RPMI8226 (cell line): ENCODE measurements at regions not wholly inside any gene's neighbourhood (a gene's known extent, or its start where the extent isn't known, plus 50 kb on each side); places are given as distances from the start of the nearest gene placed in this dataset.

ENCODE experiments used
- DNase-seq: peaks from one replicate; pipeline ENCODE4 v3.0.0-alpha.2; 2015

DNA sequence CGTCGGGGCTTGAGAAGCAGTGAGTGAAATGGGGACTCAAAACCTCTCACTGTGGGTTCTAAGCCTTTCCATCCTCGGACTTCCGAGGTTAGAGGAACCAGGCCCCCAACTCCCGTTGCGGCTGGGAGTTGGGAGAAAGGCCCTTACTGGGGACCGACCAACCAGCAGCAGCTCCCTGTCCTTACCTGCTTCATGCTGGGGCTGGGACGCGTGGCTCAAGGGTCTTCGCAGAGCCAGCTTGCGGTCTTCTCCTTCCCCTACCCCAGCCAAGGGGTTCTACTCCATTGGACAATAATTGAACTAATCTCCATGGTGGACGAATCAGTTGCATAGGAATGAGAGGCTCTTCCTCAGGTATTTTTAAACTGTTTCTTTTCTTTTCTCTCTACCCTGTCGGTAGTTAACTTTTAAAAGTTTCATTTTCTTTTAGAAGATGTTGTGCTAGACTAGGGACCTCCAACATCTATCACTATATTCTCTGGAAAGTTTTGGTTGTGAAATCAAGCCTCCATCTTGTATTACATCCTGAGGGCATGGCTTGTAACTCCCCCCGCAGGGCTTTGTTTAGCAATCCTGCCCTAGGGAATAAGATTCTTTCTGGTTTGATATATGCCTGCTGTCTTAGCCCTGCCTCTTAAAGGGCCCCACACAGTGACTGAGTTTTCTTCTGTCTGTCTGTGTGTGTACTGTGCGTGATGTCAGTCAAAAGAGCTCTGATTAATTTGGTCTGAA is 1027.1 kb upstream of the PCDH9 start:
- DNase-seq = no peak

DNA sequence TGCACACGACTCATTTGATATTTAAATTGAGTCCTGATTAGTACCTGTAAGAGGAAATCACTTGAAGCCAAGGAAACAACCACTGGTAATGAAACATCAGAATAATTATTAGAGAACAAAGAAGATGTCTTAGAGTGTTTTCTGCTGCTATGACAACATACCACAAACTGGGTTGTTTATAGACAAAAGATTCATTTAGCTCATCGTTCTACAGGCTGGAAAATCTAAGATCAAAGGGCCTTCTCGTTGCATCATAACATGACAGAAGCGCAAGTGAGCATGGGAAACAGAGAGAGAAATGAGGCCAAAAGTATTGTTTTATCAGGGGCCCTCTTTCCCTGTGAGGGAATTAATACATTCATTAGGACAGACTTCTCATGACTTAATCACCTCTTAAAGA is 1024.0 kb upstream of the PCDH9 start:
- DNase-seq = no peak

DNA sequence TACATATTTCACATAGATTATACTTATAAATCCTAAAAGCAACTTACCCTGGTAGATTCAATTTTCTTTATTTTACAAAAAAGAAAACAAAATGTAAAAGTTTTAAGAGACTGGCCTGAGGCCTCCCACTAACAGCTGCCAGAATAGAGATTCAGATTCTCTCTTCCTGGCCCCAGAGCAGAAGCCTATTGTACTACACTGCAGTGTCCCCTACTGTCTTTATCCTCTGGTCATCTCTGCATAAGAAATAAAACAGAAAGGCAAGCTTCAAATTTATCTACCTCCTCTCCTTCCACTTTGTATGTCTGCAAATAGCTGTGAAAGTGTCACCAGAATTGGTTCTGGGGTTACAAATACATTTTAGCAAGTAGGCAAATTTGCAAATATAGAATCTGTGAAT is 1004.1 kb upstream of the PCDH9 start:
- DNase-seq = no peak

DNA sequence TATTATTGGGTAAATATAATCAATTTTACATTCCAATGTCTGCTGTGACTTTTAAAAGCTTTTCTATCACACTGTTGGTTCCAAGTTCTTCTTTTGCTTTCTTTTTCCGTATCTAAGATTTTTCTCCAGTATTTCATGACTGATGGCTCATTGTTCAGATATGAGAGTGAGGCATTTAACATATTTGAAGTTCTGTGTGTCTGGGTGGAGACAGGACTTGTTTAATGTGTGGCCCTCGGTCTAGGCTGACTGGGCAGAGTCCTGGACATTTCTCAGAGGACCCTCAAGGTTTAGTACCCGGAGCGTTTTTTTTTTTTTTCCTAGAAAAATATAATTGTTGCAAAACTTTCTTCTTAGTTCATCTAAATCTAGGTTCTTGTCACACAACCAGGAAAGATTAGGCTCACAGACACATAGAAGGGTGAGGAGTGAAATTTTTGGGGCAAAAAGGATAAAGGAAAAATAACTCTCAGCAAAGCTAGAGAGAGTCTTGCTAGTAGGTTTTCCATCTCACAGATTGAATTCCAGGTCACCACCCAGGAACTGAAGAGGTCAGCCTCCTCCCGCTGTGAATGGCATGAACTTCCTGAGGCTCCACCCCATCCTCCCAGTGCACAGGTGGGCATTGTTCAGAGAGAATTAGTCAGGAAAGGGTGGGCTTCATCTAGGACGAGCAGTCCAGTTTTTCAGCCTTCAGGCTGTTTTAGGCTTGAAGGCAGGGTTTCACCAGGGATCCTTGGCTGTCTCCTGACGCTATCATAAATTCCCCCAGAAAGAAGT is 1002.4 kb upstream of the PCDH9 start:
- no peak for DNase-seq

DNA sequence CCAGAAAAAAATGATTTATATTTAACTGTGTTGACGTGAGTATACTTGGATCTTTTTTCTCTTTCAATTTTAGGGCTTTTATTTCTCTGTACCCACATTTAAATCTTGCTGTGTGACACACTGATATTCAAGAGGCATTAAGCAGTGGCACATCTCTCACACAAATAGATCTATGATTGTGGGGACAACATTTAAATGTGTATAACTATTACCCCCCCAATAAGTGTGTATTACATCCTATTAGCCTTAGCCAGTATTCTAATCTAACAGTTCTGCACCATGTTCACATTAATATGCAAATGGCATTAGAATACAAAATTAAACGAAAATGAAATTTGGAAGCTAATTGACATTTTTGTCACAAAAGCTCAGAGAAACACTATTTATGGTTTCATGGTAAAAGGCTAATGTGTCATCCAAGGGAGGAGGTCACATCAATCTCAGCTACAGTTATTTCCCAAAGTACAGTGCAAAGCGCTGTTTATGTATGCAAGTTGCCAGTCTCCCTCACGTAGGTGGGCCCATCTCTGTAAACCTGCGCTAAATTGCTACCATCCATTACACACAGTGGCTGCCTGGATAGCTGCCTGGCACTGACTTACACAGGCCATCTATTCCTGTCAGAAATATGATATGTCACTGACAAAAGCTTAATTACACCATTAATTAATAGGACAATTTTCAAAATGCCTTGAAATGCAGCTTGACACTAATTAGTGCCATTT is 984.7 kb upstream of the PCDH9 start:
- DNase-seq = no peak

DNA sequence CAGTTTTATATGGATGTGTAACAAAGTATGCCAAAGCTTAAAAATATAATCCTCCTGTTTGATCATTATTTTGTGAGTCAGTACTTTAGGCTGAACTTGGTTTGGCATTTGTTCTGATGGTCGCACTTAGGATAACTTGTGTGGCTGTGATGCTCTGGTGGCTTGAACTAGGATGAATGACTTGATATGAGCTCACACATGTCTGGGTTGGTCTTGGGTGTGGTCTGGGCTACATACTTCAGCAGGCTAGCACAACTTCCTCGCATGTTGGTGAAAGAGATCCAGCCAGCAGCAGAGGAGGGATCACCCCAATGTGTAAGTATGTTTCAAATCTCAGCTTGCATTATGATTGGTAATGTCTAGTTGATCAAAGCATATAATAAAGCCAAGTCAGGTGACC is 969.1 kb upstream of the PCDH9 start:
- DNase-seq = no peak

- DNase-seq = no peak
Observed at GRCh38 chr13:68190818-68191217, 960.7 kb upstream of the PCDH9 start.

DNA sequence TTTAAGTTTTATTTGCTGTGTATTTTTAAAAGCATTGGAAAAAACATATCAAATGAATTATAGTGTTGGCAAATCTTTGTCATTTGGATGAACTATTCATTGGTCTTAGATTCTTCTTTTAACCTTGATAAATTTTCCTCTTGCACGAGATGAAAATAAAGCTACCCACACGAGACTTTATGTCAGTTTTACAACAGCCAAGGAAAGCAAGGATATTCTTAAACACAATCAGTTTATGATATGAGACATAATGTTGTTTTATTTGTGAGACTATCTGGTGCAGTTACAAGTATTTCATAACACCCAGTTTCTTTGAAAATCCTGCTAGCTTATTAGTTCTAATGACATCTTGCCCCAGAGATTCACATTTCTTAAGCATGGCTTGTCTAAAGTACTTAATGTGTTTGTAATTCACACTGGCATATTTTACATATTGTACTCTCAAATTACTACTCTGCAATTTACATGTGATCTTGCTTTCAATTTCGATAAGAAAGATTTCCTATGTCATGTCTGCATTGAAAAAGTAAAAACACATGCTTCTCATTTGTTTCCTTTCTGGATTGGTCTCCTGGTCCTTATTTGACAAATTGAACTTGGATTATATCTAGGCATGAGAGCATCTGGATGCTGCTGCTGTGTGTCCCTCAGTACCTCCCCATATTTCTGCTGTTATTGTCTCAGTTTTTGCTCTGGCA is 955.5 kb upstream of the PCDH9 start:
- no peak for DNase-seq

DNA sequence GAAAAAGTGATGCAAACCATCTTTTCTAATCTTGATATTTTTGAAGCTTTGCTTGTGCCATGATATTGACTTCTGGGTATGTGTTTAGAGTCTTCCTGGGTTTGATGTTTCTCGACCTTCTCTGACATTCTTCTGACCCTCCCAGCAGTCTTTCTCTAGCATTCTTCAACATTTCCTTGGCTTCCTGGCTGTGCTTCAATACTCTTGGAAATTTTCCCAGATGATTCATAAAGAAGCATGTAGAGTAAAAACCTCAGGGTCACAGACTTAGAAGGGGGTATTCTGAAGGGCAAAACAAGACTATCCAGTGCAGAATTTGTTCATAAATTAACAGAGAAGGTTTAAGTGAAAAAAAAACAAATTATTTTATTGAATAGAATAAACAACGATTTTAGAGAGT is 946.3 kb upstream of the PCDH9 start:
- no peak for DNase-seq

DNA sequence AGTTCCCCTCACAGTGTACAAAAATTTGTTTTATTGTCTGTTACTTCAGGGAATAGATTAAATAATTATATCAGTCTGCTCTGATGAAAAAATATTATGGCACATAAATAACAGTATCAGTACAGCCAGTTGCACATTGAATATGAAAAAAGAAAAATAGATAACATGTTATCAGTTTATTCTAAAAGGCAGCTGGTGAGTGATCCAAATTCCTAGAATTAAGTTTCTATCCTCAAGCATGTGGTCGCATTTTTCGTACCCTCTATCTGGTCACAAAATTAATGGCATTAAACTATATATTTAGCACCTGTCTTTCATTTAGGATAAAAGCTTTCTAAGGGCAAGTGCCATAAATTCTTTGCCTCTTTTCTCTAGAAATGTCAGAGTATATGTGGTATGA is 944.8 kb upstream of the PCDH9 start:
- DNase-seq = no peak

GRCh38 chr13:68173111-68173510 is 943.0 kb upstream of the PCDH9 start:
- no peak for DNase-seq

- DNase-seq = no peak
Observed at GRCh38 chr13:68170961-68171360, 940.8 kb upstream of the PCDH9 start.

- DNase-seq = no peak
Observed at GRCh38 chr13:68168448-68168847, 938.3 kb upstream of the PCDH9 start.

- no peak for DNase-seq
Observed at GRCh38 chr13:68160466-68160865, 930.3 kb upstream of the PCDH9 start.

GRCh38 chr13:68152414-68152813 is 922.3 kb upstream of the PCDH9 start:
- no peak for DNase-seq

DNA sequence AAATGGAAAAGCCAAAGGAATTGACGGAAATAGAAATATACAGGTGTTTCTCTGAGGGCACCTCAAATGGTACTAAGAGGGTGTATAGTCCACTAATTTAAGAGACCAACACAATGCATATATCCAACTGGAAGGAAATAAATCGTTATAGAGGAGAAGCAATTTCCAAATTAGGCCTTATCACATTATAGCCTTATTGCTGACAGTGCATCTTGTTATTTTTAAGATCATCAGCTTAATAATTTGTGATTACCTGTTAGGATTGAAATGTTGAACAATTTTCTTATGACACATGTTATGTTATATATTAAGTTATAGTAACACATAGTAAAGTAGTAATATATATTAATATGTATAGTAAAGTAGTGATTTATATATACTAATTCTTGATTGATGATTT is 915.7 kb upstream of the PCDH9 start:
- DNase-seq = no peak

- DNase-seq = no peak
Observed at GRCh38 chr13:68128297-68128915, 898.3 kb upstream of the PCDH9 start.

DNA sequence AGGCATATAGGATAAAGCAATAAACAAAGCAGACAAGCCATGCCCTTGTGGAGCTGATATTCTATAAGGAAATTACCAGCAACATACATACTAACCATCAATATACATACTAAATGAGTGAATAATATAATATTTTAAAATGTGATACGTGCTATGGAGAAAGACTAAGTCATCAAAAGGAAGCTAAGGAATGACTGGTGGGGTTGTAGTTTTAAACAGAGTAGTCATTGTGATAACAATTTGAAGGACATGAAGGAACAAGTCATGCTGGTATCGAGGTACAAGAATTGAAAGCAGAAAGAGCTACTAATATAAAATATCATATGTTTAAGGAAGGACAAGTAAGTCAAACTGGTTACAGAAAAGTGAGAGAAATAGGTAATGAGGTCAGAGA is 894.9 kb upstream of the PCDH9 start:
- DNase-seq = no peak

GRCh38 chr13:68124437-68125086 is 894.4 kb upstream of the PCDH9 start:
- DNase-seq = no peak

DNA sequence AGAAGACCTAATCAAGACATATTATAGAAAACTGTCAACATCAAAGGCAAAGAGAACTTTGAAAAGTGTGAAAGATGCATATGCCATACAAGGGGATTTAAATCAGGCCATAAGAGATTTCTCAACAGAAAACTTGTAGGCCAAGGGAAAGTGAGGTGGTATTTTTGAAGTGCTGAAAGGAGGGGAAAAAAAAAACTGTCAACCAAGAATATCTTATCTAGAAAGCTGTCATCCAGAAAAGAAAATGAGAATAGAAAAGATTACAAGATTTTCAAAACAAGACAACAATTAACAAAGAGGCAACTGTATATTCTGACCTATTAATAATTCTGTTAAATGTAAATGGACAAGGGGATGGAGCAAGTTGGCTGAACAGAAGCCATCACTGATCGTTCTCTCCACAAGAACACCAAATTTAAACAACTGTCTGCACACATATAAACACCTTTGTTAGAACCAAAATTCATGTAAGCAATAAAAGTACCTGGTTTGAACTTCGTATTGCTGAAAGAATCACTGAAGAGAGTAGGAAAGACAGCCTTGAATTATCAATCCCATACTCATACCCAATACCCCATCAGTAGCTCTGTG is 880.1 kb upstream of the PCDH9 start:
- no peak for DNase-seq

- no peak for DNase-seq
Observed at GRCh38 chr13:68107667-68108066, 877.5 kb upstream of the PCDH9 start.

GRCh38 chr13:68099631-68100030 is 869.5 kb upstream of the PCDH9 start:
- no peak for DNase-seq
